Suprapubic skin (tissue), 4 donors: ENCODE measurements at regions not wholly inside any gene's neighbourhood (a gene's known extent, or its start where the extent isn't known, plus 50 kb on each side); places are given as distances from the start of the nearest gene placed in this dataset.

Experiments
- DNase-seq, 2 donors: peaks; one replicate each; pipeline ENCODE4 v3.0.0-alpha.2; 2019; ENCODE audit warnings: low spot score in 2 of 2
- H3K27ac ChIP-seq: fragments of 200-600 bp; sonication (generic); one replicate; pipeline ENCODE4 v1.5.1; 2019
- H3K27me3 ChIP-seq: fragments of 200-600 bp; sonication (generic); one replicate; pipeline ENCODE4 v1.5.1; 2019
- H3K36me3 ChIP-seq: fragments of 200-600 bp; sonication (generic); one replicate; pipeline ENCODE4 v1.5.1; 2019
- H3K4me1 ChIP-seq: fragments of 200-600 bp; sonication (generic); one replicate; pipeline ENCODE4 v1.5.1; 2019
- H3K4me3 ChIP-seq: fragments of 200-600 bp; sonication (generic); one replicate; pipeline ENCODE4 v1.5.1; 2019; ENCODE audit warnings: mild to moderate bottlenecking
- H3K9me3 ChIP-seq: fragments of 200-600 bp; sonication (generic); one replicate; pipeline ENCODE4 v1.5.1; 2019
- CTCF ChIP-seq, 2 donors: fragments of 200-600 bp in 1 of 2; fragments of 450-650 bp in 1 of 2; sonication (generic) in 1 of 2; IDR thresholded peaks; one replicate each; pipeline ENCODE4 v1.5.1; 2016 to 2019; ENCODE audit warnings: antibody characterized with exemption in 2 of 2, mild to moderate bottlenecking in 1 of 2, moderate library complexity in 1 of 2
- EP300 ChIP-seq: sonication (generic); formaldehyde crosslinking; IDR thresholded peaks from one replicate; pipeline ENCODE4 v1.6.1; 2017; ENCODE audit warnings: antibody characterized with exemption
- POLR2A ChIP-seq, 2 donors: fragments of 450-650 bp; IDR thresholded peaks; one replicate each; pipeline ENCODE4 v1.6.1; 2017; ENCODE audit warnings: antibody characterized with exemption in 2 of 2, mild to moderate bottlenecking in 2 of 2, moderate library complexity in 2 of 2
- POLR2AphosphoS5 ChIP-seq, 3 donors: sonication (generic); formaldehyde crosslinking; IDR thresholded peaks; one replicate each; pipeline ENCODE4 v1.6.1; 2017; ENCODE audit warnings: antibody characterized with exemption in 3 of 3
- WGBS: methylation state at CpG from one replicate; pipeline ENCODE4 v1.1.5; 2018; 5-methylcytosine and 5-hydroxymethylcytosine counted together

DNA sequence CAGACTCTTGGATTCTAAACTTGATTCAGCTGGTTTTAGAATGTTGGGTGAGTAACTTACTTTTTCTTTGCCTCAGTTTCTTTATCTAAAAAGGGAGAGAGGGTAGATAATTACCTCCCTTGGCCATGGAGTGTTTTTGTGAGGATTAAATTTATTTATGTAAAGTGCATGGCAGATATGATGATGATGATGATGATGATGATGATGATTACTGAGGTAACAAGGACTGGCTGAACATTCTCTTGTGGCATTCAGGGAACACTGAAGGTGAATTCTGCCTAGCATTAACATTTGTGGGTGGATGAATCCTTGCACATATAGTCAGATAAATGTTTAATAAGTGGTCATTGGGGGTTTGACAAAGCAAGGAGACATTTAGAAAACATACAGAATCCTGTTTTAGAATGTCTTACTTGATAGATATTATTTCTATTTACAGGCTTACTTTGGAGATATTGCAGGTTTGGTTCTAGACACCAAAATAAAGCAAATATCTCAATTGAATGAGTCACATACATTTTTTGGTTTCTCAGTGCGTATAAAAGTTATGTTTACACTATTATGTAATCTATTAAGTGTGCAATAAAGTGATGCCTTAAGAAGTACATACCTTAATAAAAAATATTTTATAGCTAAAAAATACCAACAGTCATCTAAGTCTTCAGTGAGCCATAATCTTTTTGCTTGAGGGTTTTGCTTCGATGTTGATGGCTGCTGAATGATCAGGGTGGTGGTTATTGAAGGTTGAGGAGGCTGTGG, 123.2 kb downstream of the SNAPC1 start:
- no peak overlapping the region for H3K27ac ChIP-seq
- H3K27me3 ChIP-seq: peaks cover 7% of the 10 kb centered on the region
- TF ChIP-seq CTCF (IDR thresholded peaks at IDR 0.05) (no peak), POLR2A (IDR thresholded peaks at IDR 0.05) (no peak), EP300 (no peak), POLR2AphosphoS5 (IDR thresholded peaks at IDR 0.05) (no peak)
- H3K9me3 ChIP-seq: no peaks in the 10 kb centered on the region
- 80% methylated on average over 2 of the region's 2 CpGs for WGBS
- H3K4me3 ChIP-seq: no peak overlapping the region
- H3K4me1 ChIP-seq: no peaks in the 10 kb centered on the region
- DNase-seq: no peak
- no peaks in the 10 kb centered on the region for H3K36me3 ChIP-seq

DNA sequence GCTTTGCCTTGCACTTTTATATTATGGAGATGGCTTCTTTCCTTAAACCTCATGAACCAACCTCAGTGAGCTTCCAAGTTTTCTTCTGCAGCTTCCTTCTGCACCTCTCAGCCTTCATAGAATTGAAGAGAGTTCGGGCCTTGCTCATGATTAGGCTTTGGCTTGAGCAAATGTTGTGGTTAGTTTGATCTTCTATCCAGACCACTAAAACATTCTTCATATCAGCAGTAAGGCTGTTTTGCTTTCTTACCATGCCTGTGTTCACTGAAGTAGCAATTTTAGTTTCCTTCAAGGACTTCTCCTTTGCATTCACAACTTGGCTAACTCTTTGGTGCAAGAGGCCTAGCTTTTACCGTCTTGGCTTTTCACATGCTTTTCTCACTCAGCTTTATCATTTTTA, 125.4 kb downstream of the SNAPC1 start:
- no peak for TF ChIP-seq CTCF (IDR thresholded peaks at IDR 0.05)
- WGBS: 62% methylated on average over 2 of the region's 2 CpGs

DNA sequence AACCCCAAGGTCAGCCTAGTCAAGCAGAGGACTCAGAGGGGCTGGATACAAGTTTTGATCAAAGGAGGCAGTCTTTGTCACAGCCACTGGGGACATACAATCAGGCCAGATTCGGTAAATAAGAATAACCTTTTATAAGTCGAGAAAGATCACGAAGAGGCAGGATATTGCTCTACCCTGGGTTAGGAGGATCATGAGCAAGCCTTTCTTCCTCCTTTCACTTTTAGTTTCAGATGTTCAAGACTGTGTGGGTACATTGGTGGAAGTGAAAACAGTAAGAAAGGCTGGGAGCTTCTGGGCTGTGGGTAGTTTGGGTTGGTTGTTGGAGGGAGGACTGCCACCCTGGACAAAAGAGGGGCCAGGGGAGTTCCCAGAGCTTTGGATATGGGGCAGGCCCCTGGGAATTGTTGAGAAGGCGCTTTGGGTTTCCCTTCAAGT, 127.7 kb downstream of the SNAPC1 start:
- TF ChIP-seq POLR2A (IDR thresholded peaks at IDR 0.05): no peak
- TF ChIP-seq EP300: no peak
- TF ChIP-seq CTCF (IDR thresholded peaks at IDR 0.05): no peak
- no peak for TF ChIP-seq POLR2AphosphoS5 (IDR thresholded peaks at IDR 0.05)
- WGBS: 77% methylated on average over 4 of the region's 4 CpGs
- Histone ChIP-seq H3K27ac (no peak overlapping the region), H3K9me3 (no peaks in the 10 kb centered on the region), H3K27me3 (peaks cover 9% of the 10 kb centered on the region), H3K4me3 (no peak overlapping the region), H3K4me1 (no peaks in the 10 kb centered on the region), H3K36me3 (no peaks in the 10 kb centered on the region)
- DNase-seq: no peak

More for the DNA sequence above, 125.4 kb downstream of the SNAPC1 start:
- peaks cover 8% of the 10 kb centered on the region for H3K27me3 ChIP-seq
- no peak overlapping the region for H3K27ac ChIP-seq
- H3K4me1 ChIP-seq: no peaks in the 10 kb centered on the region
- H3K4me3 ChIP-seq: no peak overlapping the region
- no peak for DNase-seq
- no peaks in the 10 kb centered on the region for H3K36me3 ChIP-seq
- H3K9me3 ChIP-seq: no peaks in the 10 kb centered on the region

DNA sequence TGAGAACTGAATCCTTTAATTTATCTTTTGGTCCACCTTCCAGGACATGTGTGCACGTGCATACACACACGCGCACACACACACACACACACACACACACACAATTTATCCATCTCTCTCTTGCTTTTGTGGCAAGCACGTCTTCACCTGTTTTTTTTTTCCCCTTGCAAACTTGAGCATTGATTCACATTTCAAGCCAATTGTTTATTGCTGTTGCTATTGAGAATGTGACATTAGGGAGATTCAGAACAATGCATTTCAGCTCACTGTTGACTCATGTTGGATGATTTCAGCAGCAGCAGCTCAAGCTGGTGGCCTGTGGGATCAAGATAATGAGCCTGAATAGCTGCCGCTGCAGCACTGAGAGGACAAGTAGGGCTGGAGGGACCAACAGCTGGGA, 128.9 kb downstream of the SNAPC1 start:
- H3K27ac ChIP-seq: no peak overlapping the region
- H3K9me3 ChIP-seq: no peaks in the 10 kb centered on the region
- no peaks in the 10 kb centered on the region for H3K4me1 ChIP-seq
- H3K27me3 ChIP-seq: peaks cover 9% of the 10 kb centered on the region
- H3K4me3 ChIP-seq: no peak overlapping the region
- no peaks in the 10 kb centered on the region for H3K36me3 ChIP-seq
- 67% methylated on average over 5 of the region's 5 CpGs for WGBS
- DNase-seq: no peak
- TF ChIP-seq POLR2AphosphoS5 (IDR thresholded peaks at IDR 0.05): no peak

DNA sequence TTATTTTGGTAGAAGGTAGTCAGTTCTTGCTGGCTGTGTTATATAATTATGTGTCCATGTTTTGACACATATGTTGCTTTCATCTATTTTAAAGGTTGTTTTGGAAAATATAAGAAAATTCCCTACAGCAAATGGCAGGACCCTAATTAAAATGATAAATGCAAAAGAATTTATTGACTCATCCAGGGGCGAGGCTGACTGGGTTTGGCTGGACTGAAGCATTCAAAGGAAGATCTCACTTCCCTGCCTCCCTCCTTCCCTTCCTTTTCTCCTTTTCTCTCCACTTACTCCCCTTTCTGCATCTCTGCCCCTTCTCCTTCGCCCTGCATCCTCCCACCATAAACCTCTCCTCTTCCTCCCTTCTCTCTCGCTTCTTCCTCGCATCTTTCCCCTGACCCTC, 129.6 kb downstream of the SNAPC1 start:
- 70% methylated on average over 4 of the region's 4 CpGs for WGBS
- no peak for DNase-seq
- Histone ChIP-seq H3K27me3 (peaks cover 9% of the 10 kb centered on the region), H3K4me3 (no peak overlapping the region), H3K27ac (no peak overlapping the region), H3K36me3 (no peaks in the 10 kb centered on the region), H3K4me1 (no peaks in the 10 kb centered on the region), H3K9me3 (no peaks in the 10 kb centered on the region)
- TF ChIP-seq POLR2A (IDR thresholded peaks at IDR 0.05) (no peak), POLR2AphosphoS5 (IDR thresholded peaks at IDR 0.05) (no peak), EP300 (no peak)

DNA sequence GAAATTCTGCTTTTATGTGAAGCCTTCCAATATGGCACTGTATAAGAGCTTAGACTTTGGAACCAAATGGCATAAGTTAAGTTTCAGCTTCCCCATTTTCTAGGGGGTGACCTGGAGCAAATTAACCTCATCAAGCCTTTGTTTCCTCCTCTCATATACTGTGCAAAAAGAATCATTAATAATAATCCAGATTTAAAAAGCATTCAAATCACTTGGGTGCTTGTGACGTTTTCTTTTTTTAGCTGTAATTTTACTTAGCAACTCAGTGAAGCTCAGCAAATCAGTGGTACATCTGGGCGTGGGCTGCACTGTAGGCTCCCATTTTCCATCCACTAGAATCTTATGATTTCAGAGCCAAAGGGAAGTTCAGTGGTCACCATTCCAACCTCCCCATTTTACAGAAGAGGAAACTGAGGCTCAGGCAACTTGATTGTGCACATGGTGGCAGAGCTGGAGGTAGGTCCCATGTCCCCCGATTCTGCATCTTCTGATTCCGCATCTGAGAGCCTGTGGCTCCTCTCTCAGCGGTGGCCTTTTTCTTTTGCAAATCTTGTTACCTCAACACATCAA, 131.2 kb downstream of the SNAPC1 start:
- Histone ChIP-seq H3K27me3 (peaks cover 9% of the 10 kb centered on the region), H3K4me3 (no peak overlapping the region), H3K36me3 (no peaks in the 10 kb centered on the region), H3K27ac (no peak overlapping the region), H3K9me3 (no peaks in the 10 kb centered on the region), H3K4me1 (no peaks in the 10 kb centered on the region)
- no peak for DNase-seq
- WGBS: 84% methylated on average over 5 of the region's 5 CpGs
- TF ChIP-seq POLR2AphosphoS5 (IDR thresholded peaks at IDR 0.05) (no peak), POLR2A (IDR thresholded peaks at IDR 0.05) (no peak), CTCF (IDR thresholded peaks at IDR 0.05) (no peak), EP300 (no peak)
